ENCODE measurements at regions not wholly inside any gene's neighbourhood (a gene's known extent, or its start where the extent isn't known, plus 50 kb on each side); places are given as distances from the start of the nearest gene placed in this dataset.

DNA sequence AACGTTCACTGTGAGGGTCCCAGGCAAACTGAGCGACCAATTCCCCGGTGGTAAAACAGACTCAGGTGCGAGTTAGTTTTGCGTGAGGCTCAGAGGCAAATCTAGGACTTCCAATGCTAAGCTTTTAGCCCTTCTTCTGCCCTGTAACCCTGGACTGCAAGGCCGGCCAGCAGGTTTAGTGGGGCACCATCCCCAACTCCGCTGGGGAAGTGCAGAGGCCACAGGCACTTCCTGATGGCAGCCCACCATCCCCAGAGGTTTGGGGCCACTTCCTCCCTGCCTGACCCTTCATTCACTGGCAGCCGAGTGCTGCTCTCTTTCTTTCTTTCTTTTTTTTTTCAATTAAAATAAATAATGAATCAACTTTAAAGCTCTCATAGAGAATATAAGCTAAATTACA, 124.6 kb upstream of the B3GAT1 start:
- peaks cover 33% of the 10 kb centered on the region for H3K27me3 Mint-ChIP-seq (ENCODE audit: low read depth)
- no peak for DNase-seq (ENCODE audit: low spot score)
- H3K27ac Mint-ChIP-seq (ENCODE audit: unreplicated experiment), result no peak overlapping the region
- H3K36me3 Mint-ChIP-seq (ENCODE audit: low read depth), result peaks cover 1% of the 10 kb centered on the region
- no peak overlapping the region for H3K4me3 Mint-ChIP-seq (ENCODE audit: unreplicated experiment)
- H3K4me1 Mint-ChIP-seq (ENCODE audit: low read depth), result no peaks in the 10 kb centered on the region
- TF ChIP-seq, protein P1, sequence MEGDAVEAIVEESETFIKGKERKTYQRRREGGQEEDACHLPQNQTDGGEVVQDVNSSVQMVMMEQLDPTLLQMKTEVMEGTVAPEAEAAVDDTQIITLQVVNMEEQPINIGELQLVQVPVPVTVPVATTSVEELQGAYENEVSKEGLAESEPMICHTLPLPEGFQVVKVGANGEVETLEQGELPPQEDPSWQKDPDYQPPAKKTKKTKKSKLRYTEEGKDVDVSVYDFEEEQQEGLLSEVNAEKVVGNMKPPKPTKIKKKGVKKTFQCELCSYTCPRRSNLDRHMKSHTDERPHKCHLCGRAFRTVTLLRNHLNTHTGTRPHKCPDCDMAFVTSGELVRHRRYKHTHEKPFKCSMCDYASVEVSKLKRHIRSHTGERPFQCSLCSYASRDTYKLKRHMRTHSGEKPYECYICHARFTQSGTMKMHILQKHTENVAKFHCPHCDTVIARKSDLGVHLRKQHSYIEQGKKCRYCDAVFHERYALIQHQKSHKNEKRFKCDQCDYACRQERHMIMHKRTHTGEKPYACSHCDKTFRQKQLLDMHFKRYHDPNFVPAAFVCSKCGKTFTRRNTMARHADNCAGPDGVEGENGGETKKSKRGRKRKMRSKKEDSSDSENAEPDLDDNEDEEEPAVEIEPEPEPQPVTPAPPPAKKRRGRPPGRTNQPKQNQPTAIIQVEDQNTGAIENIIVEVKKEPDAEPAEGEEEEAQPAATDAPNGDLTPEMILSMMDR (IDR thresholded peaks at IDR 0.05), result no peak
- peaks cover 9% of the 10 kb centered on the region for H3K9me3 Mint-ChIP-seq (ENCODE audit: low read depth)

DNA sequence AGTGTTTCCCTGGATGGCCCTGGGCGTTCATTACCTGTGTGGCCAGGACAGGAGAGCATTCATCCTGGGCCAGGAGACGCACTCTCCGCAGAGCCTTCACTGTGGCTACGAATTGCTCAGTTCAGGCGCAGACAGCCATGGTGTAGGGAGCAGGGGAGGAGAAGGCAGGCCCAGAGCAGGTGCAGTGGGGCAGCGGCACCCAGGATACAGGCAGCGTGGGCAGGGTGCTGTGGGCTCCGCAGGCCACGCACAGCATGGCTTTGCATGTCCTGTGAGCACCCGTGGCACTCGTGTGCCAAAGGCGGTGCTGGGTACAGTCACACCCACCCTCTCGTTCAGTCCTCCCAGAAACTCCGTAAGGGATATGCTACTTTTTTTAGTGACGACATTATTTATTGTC, 124.2 kb upstream of the B3GAT1 start:
- H3K36me3 Mint-ChIP-seq (ENCODE audit: low read depth), result peaks cover 1% of the 10 kb centered on the region
- H3K27ac Mint-ChIP-seq (ENCODE audit: unreplicated experiment), result no peak overlapping the region
- no peak for DNase-seq (ENCODE audit: low spot score)
- no peak overlapping the region for H3K4me3 Mint-ChIP-seq (ENCODE audit: unreplicated experiment)
- TF ChIP-seq, protein P1 (IDR thresholded peaks at IDR 0.05), result no peak
- peaks cover 8% of the 10 kb centered on the region for H3K9me3 Mint-ChIP-seq (ENCODE audit: low read depth)
- H3K27me3 Mint-ChIP-seq (ENCODE audit: low read depth), result peaks cover 33% of the 10 kb centered on the region
- no peaks in the 10 kb centered on the region for H3K4me1 Mint-ChIP-seq (ENCODE audit: low read depth)

- Mint-ChIP-seq H3K4me3 (ENCODE audit: unreplicated experiment) (no peak overlapping the region), H3K27me3 (ENCODE audit: low read depth) (peaks cover 38% of the 10 kb centered on the region), H3K27ac (ENCODE audit: unreplicated experiment) (no peak overlapping the region), H3K9me3 (ENCODE audit: low read depth) (peaks cover 3% of the 10 kb centered on the region), H3K36me3 (ENCODE audit: low read depth) (no peaks in the 10 kb centered on the region), H3K4me1 (ENCODE audit: low read depth) (no peaks in the 10 kb centered on the region)
- TF ChIP-seq, protein P1 (IDR thresholded peaks at IDR 0.05), result no peak
- peak; percentile 68 for DNase-seq (ENCODE audit: low spot score)
Observed at GRCh38 chr11:134535029-134536025, 123.3 kb upstream of the B3GAT1 start.

GRCh38 chr11:134533511-134533910, 121.5 kb upstream of the B3GAT1 start:
- TF ChIP-seq, protein P1 (IDR thresholded peaks at IDR 0.05), result no peak
- Mint-ChIP-seq H3K4me1 (ENCODE audit: low read depth) (no peaks in the 10 kb centered on the region), H3K27me3 (ENCODE audit: low read depth) (peaks cover 37% of the 10 kb centered on the region), H3K4me3 (ENCODE audit: unreplicated experiment) (no peak overlapping the region), H3K27ac (ENCODE audit: unreplicated experiment) (no peak overlapping the region), H3K9me3 (ENCODE audit: low read depth) (no peaks in the 10 kb centered on the region), H3K36me3 (ENCODE audit: low read depth) (no peaks in the 10 kb centered on the region)
- DNase-seq (ENCODE audit: low spot score), result no peak

DNA sequence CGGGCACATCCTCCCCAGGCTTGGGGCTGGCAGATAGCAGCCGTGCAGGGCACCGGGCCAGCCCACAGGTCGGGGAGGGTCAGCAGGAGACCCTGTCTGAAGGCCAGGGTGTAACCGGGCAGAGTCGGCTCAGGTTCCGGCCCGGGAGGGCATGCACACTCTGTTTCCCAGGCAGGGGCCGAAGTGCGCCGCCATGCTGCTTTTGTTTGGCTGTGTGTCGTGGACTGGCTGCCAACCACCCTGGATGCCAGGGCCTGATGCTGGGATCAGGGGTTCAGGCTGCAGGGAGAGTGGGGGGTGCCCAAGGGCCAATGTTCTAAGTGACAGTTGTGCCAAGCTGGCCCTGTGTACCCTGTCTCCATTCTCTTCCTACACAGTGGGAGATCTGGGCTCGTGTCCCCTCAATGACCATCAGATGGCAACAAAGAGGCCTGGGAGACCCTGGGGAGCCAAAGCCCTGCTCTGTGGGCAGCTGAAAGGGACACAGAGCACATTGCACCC, 120.9 kb upstream of the B3GAT1 start:
- peak; percentile 52 for DNase-seq (ENCODE audit: low spot score)
- H3K4me3 Mint-ChIP-seq (ENCODE audit: unreplicated experiment), result no peak overlapping the region
- H3K27ac Mint-ChIP-seq (ENCODE audit: unreplicated experiment), result no peak overlapping the region
- TF ChIP-seq, protein P1 (IDR thresholded peaks at IDR 0.05), result no peak
- no peaks in the 10 kb centered on the region for H3K4me1 Mint-ChIP-seq (ENCODE audit: low read depth)
- H3K36me3 Mint-ChIP-seq (ENCODE audit: low read depth), result no peaks in the 10 kb centered on the region
- H3K27me3 Mint-ChIP-seq (ENCODE audit: low read depth), result peaks cover 34% of the 10 kb centered on the region
- H3K9me3 Mint-ChIP-seq (ENCODE audit: low read depth), result no peaks in the 10 kb centered on the region

Measured in chondrocyte (in vitro differentiated cells).